HEK293 (cell line): ENCODE measurements at regions not wholly inside any gene's neighbourhood (a gene's known extent, or its start where the extent isn't known, plus 50 kb on each side); places are given as distances from the start of the nearest gene placed in this dataset.

Experiments used
- CTCF ChIA-PET: fragments of 350-600 bp; formaldehyde crosslinking; extraction: SDS; loops from one replicate; lab custom pipeline; 2021; ENCODE audit warnings: antibody characterized with exemption; lab: Yijun Ruan, JAX
- POLR2A ChIA-PET: fragments of 300-600 bp; formaldehyde crosslinking; extraction: SDS; loops from one replicate; lab custom pipeline; 2020; ENCODE audit warnings: antibody characterized with exemption, inconsistent platforms; lab: Yijun Ruan, JAX
- H3K27ac ChIP-seq: fragments of 200-500 bp; sonication (Bioruptor generic); 2 replicates; pipeline ENCODE4 v1.5.1; 2014; ENCODE audit warnings: low read depth, low read length, control low read depth, inconsistent platforms; ENCODE audit errors: extremely low read depth
- H3K36me3 ChIP-seq, 2 experiments: fragments of 200-500 bp in 1 of 2; sonication (Bioruptor generic) in 1 of 2; 1 replicate in 1 of 2; 2 replicates in 1 of 2; pipeline ENCODE4 v1.5.1; 2014 to 2017; ENCODE audit warnings: inconsistent platforms in 2 of 2, low read length in 2 of 2; ENCODE audit not compliant: control insufficient read depth in 2 of 2, insufficient read depth in 1 of 2
- H3K4me1 ChIP-seq: fragments of 200-500 bp; sonication (Bioruptor generic); 2 replicates; pipeline ENCODE4 v1.5.1; 2014; ENCODE audit warnings: mild to moderate bottlenecking, low read length, inconsistent platforms; ENCODE audit not compliant: control insufficient read depth, insufficient read depth
- H3K4me3 ChIP-seq: 2 replicates; pipeline ENCODE4 v1.5.1; 2011; ENCODE audit warnings: low read depth, mild to moderate bottlenecking, control low read depth, low read length, moderate library complexity
- H3K9me3 ChIP-seq: fragments of 200-500 bp; sonication (Bioruptor generic); 2 replicates; pipeline ENCODE4 v1.5.1; 2014; ENCODE audit warnings: low read depth, low read length, inconsistent platforms; ENCODE audit not compliant: control insufficient read depth, insufficient read depth
- BCL11B ChIP-seq: fragments of 450-650 bp; formaldehyde crosslinking; IDR thresholded peaks from 2 replicates; pipeline ENCODE4 v1.5.1; 2016; ENCODE audit warnings: low read depth, missing biosample characterization, missing genetic modification characterization
- GLI4 ChIP-seq: fragments of 450-650 bp; formaldehyde crosslinking; IDR thresholded peaks from 2 replicates; pipeline ENCODE4 v1.5.1; 2016; ENCODE audit warnings: missing biosample characterization, missing genetic modification characterization
- GLIS2 ChIP-seq: fragments of 450-650 bp; formaldehyde crosslinking; IDR thresholded peaks from 2 replicates; pipeline ENCODE4 v1.5.1; 2016; ENCODE audit warnings: missing biosample characterization, missing genetic modification characterization
- PRDM6 ChIP-seq: fragments of 450-650 bp; formaldehyde crosslinking; IDR thresholded peaks from 2 replicates; pipeline ENCODE4 v1.5.1; 2017; ENCODE audit warnings: missing biosample characterization, missing genetic modification characterization
- REPIN1 ChIP-seq: fragments of 450-650 bp; formaldehyde crosslinking; IDR thresholded peaks from 2 replicates; pipeline ENCODE4 v1.5.1; 2017; ENCODE audit warnings: missing biosample characterization, missing genetic modification characterization, low read depth
- ZBTB1 ChIP-seq: fragments of 450-650 bp; formaldehyde crosslinking; IDR thresholded peaks from 2 replicates; pipeline ENCODE4 v1.5.1; 2016; ENCODE audit warnings: missing biosample characterization, missing genetic modification characterization
- ZNF112 ChIP-seq: fragments of 450-650 bp; formaldehyde crosslinking; IDR thresholded peaks from 2 replicates; pipeline ENCODE4 v1.5.0; 2017; ENCODE audit warnings: missing biosample characterization, missing genetic modification characterization
- ZNF121 ChIP-seq: fragments of 450-650 bp; formaldehyde crosslinking; IDR thresholded peaks from 2 replicates; pipeline ENCODE4 v1.5.1; 2016; ENCODE audit warnings: missing biosample characterization, missing genetic modification characterization
- ZNF148 ChIP-seq: fragments of 450-650 bp; formaldehyde crosslinking; IDR thresholded peaks from 2 replicates; pipeline ENCODE4 v1.5.0; 2017; ENCODE audit warnings: missing biosample characterization, missing genetic modification characterization, borderline replicate concordance
- ZNF157 ChIP-seq: fragments of 450-650 bp; formaldehyde crosslinking; IDR thresholded peaks from 2 replicates; pipeline ENCODE4 v1.5.1; 2016; ENCODE audit warnings: missing biosample characterization, missing genetic modification characterization
- ZNF2 ChIP-seq: fragments of 450-650 bp; formaldehyde crosslinking; IDR thresholded peaks from 2 replicates; pipeline ENCODE4 v1.5.1; 2016; ENCODE audit warnings: missing biosample characterization, missing genetic modification characterization
- ZNF311 ChIP-seq: fragments of 450-650 bp; formaldehyde crosslinking; IDR thresholded peaks from 2 replicates; pipeline ENCODE4 v1.5.1; 2017; ENCODE audit warnings: missing biosample characterization, missing genetic modification characterization, borderline replicate concordance
- ZNF391 ChIP-seq: fragments of 450-650 bp; formaldehyde crosslinking; IDR thresholded peaks from 2 replicates; pipeline ENCODE4 v1.5.1; 2016; ENCODE audit warnings: low read depth, missing biosample characterization, missing genetic modification characterization, borderline replicate concordance
- ZNF416 ChIP-seq: fragments of 450-650 bp; formaldehyde crosslinking; IDR thresholded peaks from 2 replicates; pipeline ENCODE4 v1.5.1; 2016; ENCODE audit warnings: missing biosample characterization, missing genetic modification characterization
- ZNF473 ChIP-seq: fragments of 450-650 bp; formaldehyde crosslinking; IDR thresholded peaks from 2 replicates; pipeline ENCODE4 v1.5.1; 2017; ENCODE audit warnings: missing biosample characterization, missing genetic modification characterization
- ZNF521 ChIP-seq: fragments of 450-650 bp; formaldehyde crosslinking; IDR thresholded peaks from 2 replicates; pipeline ENCODE4 v1.5.1; 2017; ENCODE audit warnings: missing biosample characterization, mild to moderate bottlenecking, missing genetic modification characterization
- ZNF600 ChIP-seq: fragments of 450-650 bp; formaldehyde crosslinking; IDR thresholded peaks from 2 replicates; pipeline ENCODE4 v1.5.1; 2016; ENCODE audit warnings: missing biosample characterization, missing genetic modification characterization
- ZNF639 ChIP-seq: fragments of 450-650 bp; formaldehyde crosslinking; IDR thresholded peaks from 2 replicates; pipeline ENCODE4 v1.5.1; 2016; ENCODE audit warnings: missing biosample characterization, missing genetic modification characterization
- TF ChIP-seq, protein P1 (sequence below): fragments of 450-650 bp; formaldehyde crosslinking; IDR thresholded peaks from 2 replicates; pipeline ENCODE4 v1.5.1; 2016; ENCODE audit warnings: missing biosample characterization, missing genetic modification characterization
- TF ChIP-seq, protein P2 (sequence below): fragments of 450-650 bp; formaldehyde crosslinking; IDR thresholded peaks from 2 replicates; pipeline ENCODE4 v1.5.1; 2016; ENCODE audit warnings: missing biosample characterization, missing genetic modification characterization, low read depth
- TF ChIP-seq, protein P3 (sequence below): fragments of 450-650 bp; formaldehyde crosslinking; IDR thresholded peaks from 2 replicates; pipeline ENCODE4 v1.5.1; 2016; ENCODE audit warnings: missing biosample characterization, missing genetic modification characterization

GRCh38 chr5:23318166-23318565, 189.2 kb upstream of the PRDM9 start:
- no peak overlapping the region for H3K27ac ChIP-seq
- no peaks in the 10 kb centered on the region for H3K36me3 ChIP-seq
- TF ChIP-seq ZNF121 (tag by site-specific recombination) (no peak), ZNF148 (tag by site-specific recombination) (no peak), PRDM6 (tag by site-specific recombination) (no peak), ZNF473 (no peak), ZNF416 (tag by site-specific recombination) (no peak), GLIS2 (no peak), ZNF639 (no peak), ZBTB1 (tag by site-specific recombination) (no peak)
- TF ChIP-seq, protein P1, sequence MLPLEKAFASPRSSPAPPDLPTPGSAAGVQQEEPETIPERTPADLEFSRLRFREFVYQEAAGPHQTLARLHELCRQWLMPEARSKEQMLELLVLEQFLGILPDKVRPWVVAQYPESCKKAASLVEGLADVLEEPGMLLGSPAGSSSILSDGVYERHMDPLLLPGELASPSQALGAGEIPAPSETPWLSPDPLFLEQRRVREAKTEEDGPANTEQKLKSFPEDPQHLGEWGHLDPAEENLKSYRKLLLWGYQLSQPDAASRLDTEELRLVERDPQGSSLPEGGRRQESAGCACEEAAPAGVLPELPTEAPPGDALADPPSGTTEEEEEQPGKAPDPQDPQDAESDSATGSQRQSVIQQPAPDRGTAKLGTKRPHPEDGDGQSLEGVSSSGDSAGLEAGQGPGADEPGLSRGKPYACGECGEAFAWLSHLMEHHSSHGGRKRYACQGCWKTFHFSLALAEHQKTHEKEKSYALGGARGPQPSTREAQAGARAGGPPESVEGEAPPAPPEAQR (tag by site-specific recombination): no peak
- no peak overlapping the region for H3K4me3 ChIP-seq
- H3K4me1 ChIP-seq: no peaks in the 10 kb centered on the region
- POLR2A ChIA-PET: no interaction called here
- CTCF ChIA-PET: interaction anchor here (0.7 kb wide), 1 partner anchor 15 kb away, joined by 3 read pairs; no protein-coding TSS in a partner anchor
- no peaks in the 10 kb centered on the region; the same call in 1 of the 2 replicates for H3K9me3 ChIP-seq

DNA sequence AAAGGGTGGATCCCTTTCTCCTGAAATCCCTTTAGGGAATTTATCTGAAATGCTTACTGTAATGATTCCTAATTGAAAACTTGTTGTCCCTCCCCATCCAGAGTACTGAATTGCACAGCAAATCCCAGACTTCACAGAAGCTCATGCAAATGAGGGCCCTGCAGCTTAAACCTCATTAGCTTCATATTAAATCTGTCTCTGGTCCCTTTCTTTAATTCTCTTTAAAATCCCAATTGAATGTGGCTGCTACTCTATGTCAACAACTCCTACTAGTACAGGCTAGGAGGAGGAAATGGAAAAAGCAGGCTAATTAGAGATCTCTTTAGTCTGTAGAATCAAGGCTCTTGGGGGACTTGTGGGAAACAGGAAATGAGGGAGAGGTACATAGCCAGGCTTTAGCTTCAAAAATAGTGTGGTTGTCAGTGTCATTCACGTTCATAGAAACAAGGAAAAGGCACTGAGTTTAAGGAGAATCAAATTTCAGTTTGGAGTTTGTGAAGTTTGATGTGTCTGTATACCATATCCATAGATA, 191.3 kb upstream of the PRDM9 start:
- H3K4me1 ChIP-seq: no peaks in the 10 kb centered on the region
- H3K27ac ChIP-seq: no peak overlapping the region
- no peak overlapping the region for H3K4me3 ChIP-seq
- ChIA-PET CTCF (interaction anchor here (0.6 to 1.5 kb wide), 3 partner anchors 8 to 20 kb away, joined by 3 to 4 read pairs (median 3); no protein-coding TSS in a partner anchor), POLR2A (no interaction called here)
- no peaks in the 10 kb centered on the region for H3K36me3 ChIP-seq
- TF ChIP-seq BCL11B (tag by site-specific recombination) (no peak), ZNF391 (tag by site-specific recombination) (no peak), ZNF112 (tag by site-specific recombination) (no peak), ZNF157 (tag by site-specific recombination) (no peak), ZNF2 (tag by site-specific recombination) (no peak), ZNF311 (tag by site-specific recombination) (no peak), ZNF600 (tag by site-specific recombination) (no peak), ZNF121 (tag by site-specific recombination) (no peak), REPIN1 (tag by site-specific recombination) (no peak), ZNF521 (tag by site-specific recombination) (no peak), GLI4 (tag by site-specific recombination) (no peak)
- TF ChIP-seq, protein P2, sequence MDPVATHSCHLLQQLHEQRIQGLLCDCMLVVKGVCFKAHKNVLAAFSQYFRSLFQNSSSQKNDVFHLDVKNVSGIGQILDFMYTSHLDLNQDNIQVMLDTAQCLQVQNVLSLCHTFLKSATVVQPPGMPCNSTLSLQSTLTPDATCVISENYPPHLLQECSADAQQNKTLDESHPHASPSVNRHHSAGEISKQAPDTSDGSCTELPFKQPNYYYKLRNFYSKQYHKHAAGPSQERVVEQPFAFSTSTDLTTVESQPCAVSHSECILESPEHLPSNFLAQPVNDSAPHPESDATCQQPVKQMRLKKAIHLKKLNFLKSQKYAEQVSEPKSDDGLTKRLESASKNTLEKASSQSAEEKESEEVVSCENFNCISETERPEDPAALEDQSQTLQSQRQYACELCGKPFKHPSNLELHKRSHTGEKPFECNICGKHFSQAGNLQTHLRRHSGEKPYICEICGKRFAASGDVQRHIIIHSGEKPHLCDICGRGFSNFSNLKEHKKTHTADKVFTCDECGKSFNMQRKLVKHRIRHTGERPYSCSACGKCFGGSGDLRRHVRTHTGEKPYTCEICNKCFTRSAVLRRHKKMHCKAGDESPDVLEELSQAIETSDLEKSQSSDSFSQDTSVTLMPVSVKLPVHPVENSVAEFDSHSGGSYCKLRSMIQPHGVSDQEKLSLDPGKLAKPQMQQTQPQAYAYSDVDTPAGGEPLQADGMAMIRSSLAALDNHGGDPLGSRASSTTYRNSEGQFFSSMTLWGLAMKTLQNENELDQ: no peak
- TF ChIP-seq, protein P3, sequence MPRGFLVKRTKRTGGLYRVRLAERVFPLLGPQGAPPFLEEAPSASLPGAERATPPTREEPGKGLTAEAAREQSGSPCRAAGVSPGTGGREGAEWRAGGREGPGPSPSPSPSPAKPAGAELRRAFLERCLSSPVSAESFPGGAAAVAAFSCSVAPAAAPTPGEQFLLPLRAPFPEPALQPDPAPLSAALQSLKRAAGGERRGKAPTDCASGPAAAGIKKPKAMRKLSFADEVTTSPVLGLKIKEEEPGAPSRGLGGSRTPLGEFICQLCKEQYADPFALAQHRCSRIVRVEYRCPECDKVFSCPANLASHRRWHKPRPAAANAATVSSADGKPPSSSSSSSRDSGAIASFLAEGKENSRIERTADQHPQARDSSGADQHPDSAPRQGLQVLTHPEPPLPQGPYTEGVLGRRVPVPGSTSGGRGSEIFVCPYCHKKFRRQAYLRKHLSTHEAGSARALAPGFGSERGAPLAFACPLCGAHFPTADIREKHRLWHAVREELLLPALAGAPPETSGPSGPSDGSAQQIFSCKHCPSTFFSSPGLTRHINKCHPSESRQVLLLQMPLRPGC: no peak
- H3K9me3 ChIP-seq: no peaks in the 10 kb centered on the region; the same call in 1 of the 2 replicates
